Memory B cell (primary cell): ENCODE measurements at regions not wholly inside any gene's neighbourhood (a gene's known extent, or its start where the extent isn't known, plus 50 kb on each side); places are given as distances from the start of the nearest gene placed in this dataset.

Experiments used
- ATAC-seq: fragments of 150-1000 bp; cut with Tn5 transposase; 2 replicates; pipeline ENCODE4 v1.10.0; 2021; ENCODE audit warnings: low read depth, mild to moderate bottlenecking, moderate library complexity
- DNase-seq, 2 donors: peaks; one replicate each; pipeline ENCODE4 v3.0.0; 2022; ENCODE audit warnings: low spot score in 2 of 2
- H3K27ac Mint-ChIP-seq: one replicate; pipeline ENCODE4 v1.8.0; 2022; ENCODE audit warnings: mild to moderate bottlenecking, moderate library complexity, mixed read lengths
- H3K27me3 Mint-ChIP-seq: one replicate; pipeline ENCODE4 v1.8.0; 2022; ENCODE audit warnings: mixed read lengths
- H3K36me3 Mint-ChIP-seq: one replicate; pipeline ENCODE4 v1.8.0; 2022; ENCODE audit warnings: mild to moderate bottlenecking, mixed read lengths
- H3K4me1 Mint-ChIP-seq: one replicate; pipeline ENCODE4 v1.8.0; 2022; ENCODE audit warnings: mixed read lengths
- H3K4me3 Mint-ChIP-seq: one replicate; pipeline ENCODE4 v1.8.0; 2022; ENCODE audit warnings: mild to moderate bottlenecking, moderate library complexity, mixed read lengths
- H3K9me3 Mint-ChIP-seq: one replicate; pipeline ENCODE4 v1.8.0; 2022; ENCODE audit warnings: mixed read lengths

DNA sequence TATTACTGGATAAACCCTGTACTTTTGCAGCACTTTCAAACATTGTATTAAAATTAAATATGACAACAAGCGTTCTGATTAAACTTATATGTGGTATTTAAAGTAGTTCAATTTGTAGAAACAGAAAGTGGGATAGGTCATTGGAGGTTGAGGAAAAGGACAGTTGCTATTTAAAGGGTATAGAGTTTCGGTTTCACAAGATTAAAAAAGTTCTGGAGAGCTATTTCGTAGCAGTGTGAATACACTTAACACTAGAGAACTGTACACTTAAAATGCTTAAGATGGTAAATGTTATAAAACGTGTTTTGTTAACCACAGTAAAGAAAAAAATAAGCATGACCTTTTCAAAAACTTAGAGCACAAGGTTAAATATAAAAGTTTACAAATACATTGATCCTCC lies 382.1 kb downstream of the BRINP1 start:
- ATAC-seq (no peak), DNase-seq (no peak)
- Mint-ChIP-seq H3K4me1 (no peaks in the 10 kb centered on the region), H3K36me3 (no peaks in the 10 kb centered on the region), H3K4me3 (no peak overlapping the region), H3K27me3 (peaks cover 5% of the 10 kb centered on the region), H3K27ac (no peak overlapping the region), H3K9me3 (peaks cover 2% of the 10 kb centered on the region)

GRCh38 chr9:118990949-118991348 lies 378.3 kb downstream of the BRINP1 start:
- ATAC-seq, result no peak
- no peaks in the 10 kb centered on the region for H3K36me3 Mint-ChIP-seq

GRCh38 chr9:118991366-118992285 lies 377.6 kb downstream of the BRINP1 start:
- Mint-ChIP-seq H3K36me3 (no peaks in the 10 kb centered on the region), H3K9me3 (peaks cover 2% of the 10 kb centered on the region), H3K27ac (no peak overlapping the region), H3K4me3 (no peak overlapping the region), H3K4me1 (no peaks in the 10 kb centered on the region), H3K27me3 (peaks cover 4% of the 10 kb centered on the region)
- ATAC-seq (no peak), DNase-seq (no peak)

More at GRCh38 chr9:118990949-118991348, 378.3 kb downstream of the BRINP1 start:
- no peak for DNase-seq
- peaks cover 4% of the 10 kb centered on the region for H3K27me3 Mint-ChIP-seq
- peaks cover 2% of the 10 kb centered on the region for H3K9me3 Mint-ChIP-seq
- H3K4me3 Mint-ChIP-seq, result no peak overlapping the region
- H3K4me1 Mint-ChIP-seq, result no peaks in the 10 kb centered on the region
- H3K27ac Mint-ChIP-seq, result no peak overlapping the region

DNA sequence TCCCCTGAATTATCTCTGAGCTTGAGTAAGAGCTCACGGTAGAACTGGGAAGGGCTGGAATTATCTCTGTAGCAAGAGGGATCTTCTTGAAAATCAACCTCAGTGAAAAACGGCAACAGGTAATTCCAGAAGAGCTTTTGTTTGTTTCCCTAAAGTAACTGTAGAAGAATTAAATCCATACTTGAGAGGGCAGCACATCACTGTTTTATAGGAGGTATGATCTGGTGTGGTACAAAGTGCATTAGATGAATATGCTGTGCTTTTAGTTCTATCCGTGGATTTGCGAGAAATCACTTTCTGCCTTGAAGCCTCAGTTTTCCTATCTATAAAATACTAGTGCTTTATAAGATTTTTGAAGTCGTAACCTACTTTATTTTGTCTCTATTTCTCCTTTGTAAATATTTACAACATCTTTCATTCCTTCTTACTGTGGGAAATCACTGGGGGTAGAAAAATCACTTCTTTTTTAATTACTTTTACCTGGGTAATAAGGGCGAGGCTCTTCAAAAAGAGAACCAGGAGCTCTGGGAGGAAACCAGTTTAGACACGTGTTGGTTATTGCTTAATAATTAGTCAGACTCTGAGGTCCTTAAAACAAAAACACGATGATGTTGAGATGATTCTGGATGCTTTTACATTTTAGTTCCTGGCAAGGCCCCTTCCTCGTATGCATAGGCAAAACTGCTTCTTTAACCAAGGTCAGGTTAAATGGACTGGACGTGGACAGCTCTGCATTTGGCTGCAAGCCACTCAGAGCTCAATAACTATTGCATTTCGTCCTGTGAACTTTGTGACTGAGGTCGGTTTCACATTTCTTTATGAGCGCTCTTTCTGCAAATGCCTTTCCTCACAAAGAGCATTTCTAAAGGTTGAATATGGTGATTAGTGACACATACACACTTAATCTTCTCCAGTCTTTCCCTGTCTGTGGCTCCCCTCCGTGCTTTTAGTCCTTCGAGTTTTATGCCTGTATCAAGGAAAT lies 376.1 kb downstream of the BRINP1 start:
- Mint-ChIP-seq H3K4me1 (no peaks in the 10 kb centered on the region), H3K9me3 (peaks cover 2% of the 10 kb centered on the region), H3K27ac (no peak overlapping the region), H3K27me3 (peaks cover 2% of the 10 kb centered on the region), H3K4me3 (no peak overlapping the region), H3K36me3 (no peaks in the 10 kb centered on the region)
- ATAC-seq (no peak), DNase-seq (no peak)

GRCh38 chr9:118993965-118994364 lies 375.3 kb downstream of the BRINP1 start:
- Mint-ChIP-seq H3K27me3 (peaks cover 2% of the 10 kb centered on the region), H3K4me3 (no peak overlapping the region)
- ATAC-seq, result no peak

GRCh38 chr9:119002491-119002890 lies 366.7 kb downstream of the BRINP1 start:
- H3K4me3 Mint-ChIP-seq, result no peak overlapping the region
- DNase-seq (no peak), ATAC-seq (no peak)
- no peak overlapping the region for H3K27ac Mint-ChIP-seq
- no peaks in the 10 kb centered on the region for H3K4me1 Mint-ChIP-seq
- no peaks in the 10 kb centered on the region for H3K9me3 Mint-ChIP-seq
- no peaks in the 10 kb centered on the region for H3K36me3 Mint-ChIP-seq
- H3K27me3 Mint-ChIP-seq, result no peaks in the 10 kb centered on the region

More at GRCh38 chr9:118993965-118994364, 375.3 kb downstream of the BRINP1 start:
- peaks cover 2% of the 10 kb centered on the region for H3K9me3 Mint-ChIP-seq
- H3K36me3 Mint-ChIP-seq, result no peaks in the 10 kb centered on the region
- no peaks in the 10 kb centered on the region for H3K4me1 Mint-ChIP-seq
- H3K27ac Mint-ChIP-seq, result no peak overlapping the region
- DNase-seq, result no peak

DNA sequence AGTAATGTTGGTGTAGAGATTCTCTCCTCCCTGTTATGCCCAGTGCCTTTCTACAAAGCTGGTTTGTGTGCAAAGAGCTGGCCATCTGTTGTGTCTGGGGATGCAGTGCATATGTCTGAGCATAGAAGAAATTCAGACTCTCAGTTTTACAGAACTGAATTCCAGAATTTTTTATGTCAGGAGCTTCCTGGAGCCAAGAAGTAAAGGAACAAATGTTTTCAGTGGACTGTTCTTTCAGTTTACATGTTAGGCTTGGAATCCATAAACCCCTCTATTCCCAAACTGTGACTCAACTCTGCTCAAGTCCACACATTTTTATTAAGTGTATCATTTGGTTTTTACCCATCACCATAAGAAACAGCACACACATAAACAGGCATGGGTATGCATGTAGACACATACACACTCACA lies 366.0 kb downstream of the BRINP1 start:
- Mint-ChIP-seq H3K27ac (no peak overlapping the region), H3K27me3 (no peaks in the 10 kb centered on the region), H3K9me3 (no peaks in the 10 kb centered on the region), H3K4me1 (no peaks in the 10 kb centered on the region), H3K36me3 (no peaks in the 10 kb centered on the region), H3K4me3 (no peak overlapping the region)
- DNase-seq (no peak), ATAC-seq (no peak)

- Mint-ChIP-seq H3K36me3 (no peaks in the 10 kb centered on the region), H3K9me3 (no peaks in the 10 kb centered on the region), H3K27ac (no peak overlapping the region), H3K4me3 (no peak overlapping the region), H3K4me1 (no peaks in the 10 kb centered on the region), H3K27me3 (no peaks in the 10 kb centered on the region)
- DNase-seq, result no peak
- ATAC-seq, result no peak
Measured at GRCh38 chr9:119003882-119004617, 365.2 kb downstream of the BRINP1 start.

DNA sequence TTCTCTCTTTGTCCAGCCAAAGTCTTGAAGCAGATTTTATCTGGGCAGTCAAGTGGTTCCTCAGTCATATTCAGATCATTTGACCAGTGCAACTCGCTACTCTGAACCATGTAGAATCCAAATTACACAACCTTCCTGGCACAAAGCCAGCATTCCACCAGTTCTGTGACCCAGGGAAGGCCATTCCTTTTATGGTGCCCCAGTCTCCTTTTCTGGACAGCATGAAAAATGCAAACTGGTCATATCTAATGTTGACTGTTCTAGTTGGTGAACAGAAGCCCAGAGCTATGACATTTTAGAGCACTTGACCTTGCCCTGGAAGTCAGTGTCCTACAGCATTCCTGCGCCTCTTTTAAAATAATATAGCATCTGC lies 364.6 kb downstream of the BRINP1 start:
- H3K27me3 Mint-ChIP-seq, result no peaks in the 10 kb centered on the region
- no peak for ATAC-seq
- H3K27ac Mint-ChIP-seq, result no peak overlapping the region
- H3K4me3 Mint-ChIP-seq, result no peak overlapping the region
- no peak for DNase-seq
- no peaks in the 10 kb centered on the region for H3K36me3 Mint-ChIP-seq
- no peaks in the 10 kb centered on the region for H3K9me3 Mint-ChIP-seq
- peaks cover 3% of the 10 kb centered on the region for H3K4me1 Mint-ChIP-seq

- no peaks in the 10 kb centered on the region for H3K36me3 Mint-ChIP-seq
- H3K9me3 Mint-ChIP-seq, result no peaks in the 10 kb centered on the region
- H3K4me3 Mint-ChIP-seq, result no peak overlapping the region
- peaks cover 3% of the 10 kb centered on the region for H3K4me1 Mint-ChIP-seq
- no peak for DNase-seq
- H3K27me3 Mint-ChIP-seq, result no peaks in the 10 kb centered on the region
- no peak overlapping the region for H3K27ac Mint-ChIP-seq
- ATAC-seq, result no peak
Measured at GRCh38 chr9:119005162-119005561, 364.1 kb downstream of the BRINP1 start.

DNA sequence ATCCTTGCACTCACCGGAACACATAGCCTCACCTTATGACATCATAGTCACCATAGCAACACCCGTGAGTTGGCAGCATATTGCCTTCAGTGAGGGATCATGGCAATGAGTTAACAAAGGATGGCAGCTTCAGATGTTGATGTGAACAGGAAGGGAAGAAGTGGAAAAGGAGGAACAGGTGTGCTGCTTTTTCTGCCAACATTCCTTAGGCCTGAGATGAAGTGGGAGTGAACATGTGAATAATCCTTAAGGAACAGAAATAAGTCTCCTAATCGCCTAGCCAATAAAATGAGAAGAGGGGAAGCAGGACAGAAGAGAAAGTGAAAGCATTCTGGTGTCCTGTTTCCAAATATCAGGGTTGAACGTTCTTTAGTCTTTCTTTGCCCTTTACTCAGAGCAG lies 360.0 kb downstream of the BRINP1 start:
- Mint-ChIP-seq H3K36me3 (no peaks in the 10 kb centered on the region), H3K4me1 (peaks cover 3% of the 10 kb centered on the region), H3K27ac (no peak overlapping the region), H3K4me3 (no peak overlapping the region), H3K27me3 (no peaks in the 10 kb centered on the region), H3K9me3 (no peaks in the 10 kb centered on the region)
- DNase-seq (no peak), ATAC-seq (no peak)

DNA sequence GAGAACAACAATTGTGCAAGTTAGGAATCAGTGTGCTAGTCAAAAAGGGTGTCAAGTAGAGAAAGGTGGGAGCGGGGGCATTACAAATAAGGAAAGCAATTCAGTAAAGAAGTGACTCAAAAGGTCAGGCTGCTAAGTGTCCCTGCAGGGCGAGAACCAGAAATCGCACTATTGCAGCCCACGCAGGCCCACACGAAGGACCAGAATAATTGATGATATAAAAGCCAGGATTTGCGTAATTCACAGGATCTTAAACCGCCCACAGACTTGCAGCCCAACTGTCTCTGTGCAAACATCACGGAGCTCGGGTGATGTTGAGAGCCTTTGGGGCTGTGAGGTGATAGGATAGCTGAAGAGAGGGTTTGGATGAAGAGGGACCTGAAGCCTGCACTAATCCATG lies 349.0 kb downstream of the BRINP1 start:
- H3K4me3 Mint-ChIP-seq, result no peak overlapping the region
- no peak for ATAC-seq
- H3K4me1 Mint-ChIP-seq, result no peaks in the 10 kb centered on the region
- DNase-seq, result no peak
- no peaks in the 10 kb centered on the region for H3K36me3 Mint-ChIP-seq
- H3K9me3 Mint-ChIP-seq, result peaks cover under 1% of the 10 kb centered on the region
- H3K27me3 Mint-ChIP-seq, result no peaks in the 10 kb centered on the region
- no peak overlapping the region for H3K27ac Mint-ChIP-seq

DNA sequence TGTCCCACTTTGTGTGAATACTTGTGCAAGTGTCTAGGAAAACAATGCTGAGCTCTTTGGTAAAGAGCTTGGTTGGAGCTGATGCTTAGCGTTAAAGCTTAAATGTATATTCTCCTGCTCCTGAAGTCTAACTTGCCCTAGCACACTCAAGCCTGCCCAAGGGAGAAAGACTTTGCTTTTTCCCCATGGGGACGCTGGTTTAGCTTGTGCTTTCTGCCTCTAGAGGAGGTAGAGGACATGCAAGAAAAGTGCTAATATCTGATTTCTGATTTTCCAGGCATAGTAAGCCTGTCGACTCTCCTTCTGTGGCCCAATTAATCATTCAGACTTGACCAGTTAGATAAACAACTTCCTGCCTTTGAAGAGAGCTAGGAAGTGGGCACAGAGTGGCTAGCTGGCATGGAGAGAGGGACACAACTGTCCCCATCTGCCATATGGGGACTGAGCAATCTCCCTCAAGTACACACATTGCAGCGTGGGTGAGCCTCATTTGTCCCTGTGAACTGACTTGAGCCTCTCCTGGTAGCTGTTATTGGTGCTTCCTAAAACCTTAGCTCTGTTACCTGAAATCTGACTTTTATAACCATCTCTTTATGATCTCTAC lies 348.4 kb downstream of the BRINP1 start:
- H3K36me3 Mint-ChIP-seq, result no peaks in the 10 kb centered on the region
- DNase-seq (no peak), ATAC-seq (no peak)
- no peaks in the 10 kb centered on the region for H3K27me3 Mint-ChIP-seq
- no peak overlapping the region for H3K27ac Mint-ChIP-seq
- no peaks in the 10 kb centered on the region for H3K4me1 Mint-ChIP-seq
- H3K4me3 Mint-ChIP-seq, result no peak overlapping the region
- no peaks in the 10 kb centered on the region for H3K9me3 Mint-ChIP-seq
